ENCODE measurements at regions not wholly inside any gene's neighbourhood (a gene's known extent, or its start where the extent isn't known, plus 50 kb on each side); places are given as distances from the start of the nearest gene placed in this dataset.

GRCh38 chr11:70509476-70509875 is 111.1 kb downstream of the CTTN start:
- H3K9ac ChIP-seq (ENCODE audit: low read length) = no peak overlapping the region
- H3K36me3 ChIP-seq (ENCODE audit: control insufficient read depth, insufficient read depth, low read length) = no peaks in the 10 kb centered on the region
- H3K4me1 ChIP-seq (ENCODE audit: control insufficient read depth, insufficient read depth, low read length) = peaks cover 7% of the 10 kb centered on the region; the same call in 1 of the 2 replicates
- H3K9me3 ChIP-seq (ENCODE audit: control insufficient read depth, insufficient read depth, low read depth, low read length) = peaks cover 11% of the 10 kb centered on the region
- no peak overlapping the region for H3K27ac ChIP-seq (ENCODE audit: low read depth, low read length)
- H3K27me3 ChIP-seq (ENCODE audit: control insufficient read depth, insufficient read depth, low read length) = no peaks in the 10 kb centered on the region
- H3K4me3 ChIP-seq (ENCODE audit: low read depth, low read length) = no peak overlapping the region

GRCh38 chr11:70510106-70510505 is 111.8 kb downstream of the CTTN start:
- H3K9me3 ChIP-seq (ENCODE audit: control insufficient read depth, insufficient read depth, low read depth, low read length) = peaks cover 11% of the 10 kb centered on the region
- H3K9ac ChIP-seq (ENCODE audit: low read length) = no peak overlapping the region
- H3K4me1 ChIP-seq (ENCODE audit: control insufficient read depth, insufficient read depth, low read length) = peaks cover 7% of the 10 kb centered on the region; the same call in 1 of the 2 replicates
- no peaks in the 10 kb centered on the region for H3K27me3 ChIP-seq (ENCODE audit: control insufficient read depth, insufficient read depth, low read length)
- no peaks in the 10 kb centered on the region for H3K36me3 ChIP-seq (ENCODE audit: control insufficient read depth, insufficient read depth, low read length)
- no peak overlapping the region for H3K4me3 ChIP-seq (ENCODE audit: low read depth, low read length)
- no peak overlapping the region for H3K27ac ChIP-seq (ENCODE audit: low read depth, low read length)

GRCh38 chr11:70510571-70510970 is 112.2 kb downstream of the CTTN start:
- Histone ChIP-seq H3K9me3 (ENCODE audit: control insufficient read depth, insufficient read depth, low read depth, low read length) (peaks cover 11% of the 10 kb centered on the region), H3K36me3 (ENCODE audit: control insufficient read depth, insufficient read depth, low read length) (no peaks in the 10 kb centered on the region), H3K27me3 (ENCODE audit: control insufficient read depth, insufficient read depth, low read length) (no peaks in the 10 kb centered on the region), H3K9ac (ENCODE audit: low read length) (no peak overlapping the region), H3K4me3 (ENCODE audit: low read depth, low read length) (no peak overlapping the region), H3K4me1 (ENCODE audit: control insufficient read depth, insufficient read depth, low read length) (peaks cover 7% of the 10 kb centered on the region; the same call in 1 of the 2 replicates), H3K27ac (ENCODE audit: low read depth, low read length) (no peak overlapping the region)

- H3K36me3 ChIP-seq (ENCODE audit: control insufficient read depth, insufficient read depth, low read length) = no peaks in the 10 kb centered on the region
- H3K9ac ChIP-seq (ENCODE audit: low read length) = no peak overlapping the region
- no peak overlapping the region for H3K4me3 ChIP-seq (ENCODE audit: low read depth, low read length)
- no peaks in the 10 kb centered on the region for H3K27me3 ChIP-seq (ENCODE audit: control insufficient read depth, insufficient read depth, low read length)
- peaks cover 11% of the 10 kb centered on the region for H3K9me3 ChIP-seq (ENCODE audit: control insufficient read depth, insufficient read depth, low read depth, low read length)
- no peak overlapping the region for H3K27ac ChIP-seq (ENCODE audit: low read depth, low read length)
- peaks cover 7% of the 10 kb centered on the region; the same call in 1 of the 2 replicates for H3K4me1 ChIP-seq (ENCODE audit: control insufficient read depth, insufficient read depth, low read length)
Observed at GRCh38 chr11:70511345-70511744, 113.0 kb downstream of the CTTN start.

- H3K4me3 ChIP-seq (ENCODE audit: low read depth, low read length) = no peak overlapping the region
- no peak overlapping the region for H3K27ac ChIP-seq (ENCODE audit: low read depth, low read length)
- peaks cover 11% of the 10 kb centered on the region for H3K9me3 ChIP-seq (ENCODE audit: control insufficient read depth, insufficient read depth, low read depth, low read length)
- H3K27me3 ChIP-seq (ENCODE audit: control insufficient read depth, insufficient read depth, low read length) = no peaks in the 10 kb centered on the region
- H3K36me3 ChIP-seq (ENCODE audit: control insufficient read depth, insufficient read depth, low read length) = no peaks in the 10 kb centered on the region
- H3K9ac ChIP-seq (ENCODE audit: low read length) = no peak overlapping the region
- H3K4me1 ChIP-seq (ENCODE audit: control insufficient read depth, insufficient read depth, low read length) = peaks cover 7% of the 10 kb centered on the region; the same call in 1 of the 2 replicates
Observed at GRCh38 chr11:70512716-70513115, 114.4 kb downstream of the CTTN start.

GRCh38 chr11:70517203-70517602 is 118.9 kb downstream of the CTTN start:
- no peaks in the 10 kb centered on the region; the same call in 1 of the 2 replicates for H3K4me1 ChIP-seq (ENCODE audit: control insufficient read depth, insufficient read depth, low read length)
- peaks cover 11% of the 10 kb centered on the region for H3K9me3 ChIP-seq (ENCODE audit: control insufficient read depth, insufficient read depth, low read depth, low read length)
- H3K27me3 ChIP-seq (ENCODE audit: control insufficient read depth, insufficient read depth, low read length) = no peaks in the 10 kb centered on the region
- no peak overlapping the region for H3K9ac ChIP-seq (ENCODE audit: low read length)
- no peaks in the 10 kb centered on the region for H3K36me3 ChIP-seq (ENCODE audit: control insufficient read depth, insufficient read depth, low read length)
- H3K27ac ChIP-seq (ENCODE audit: low read depth, low read length) = no peak overlapping the region
- H3K4me3 ChIP-seq (ENCODE audit: low read depth, low read length) = no peak overlapping the region

GRCh38 chr11:70517988-70518907 is 119.9 kb downstream of the CTTN start:
- Histone ChIP-seq H3K4me1 (ENCODE audit: control insufficient read depth, insufficient read depth, low read length) (peaks cover 8% of the 10 kb centered on the region; the same call in 1 of the 2 replicates), H3K4me3 (ENCODE audit: low read depth, low read length) (no peak overlapping the region), H3K27ac (ENCODE audit: low read depth, low read length) (no peak overlapping the region), H3K9me3 (ENCODE audit: control insufficient read depth, insufficient read depth, low read depth, low read length) (peaks cover 2% of the 10 kb centered on the region), H3K27me3 (ENCODE audit: control insufficient read depth, insufficient read depth, low read length) (no peaks in the 10 kb centered on the region), H3K9ac (ENCODE audit: low read length) (no peak overlapping the region), H3K36me3 (ENCODE audit: control insufficient read depth, insufficient read depth, low read length) (no peaks in the 10 kb centered on the region)

GRCh38 chr11:70519117-70519516 is 120.8 kb downstream of the CTTN start:
- no peak overlapping the region for H3K27ac ChIP-seq (ENCODE audit: low read depth, low read length)
- H3K27me3 ChIP-seq (ENCODE audit: control insufficient read depth, insufficient read depth, low read length) = no peaks in the 10 kb centered on the region
- no peak overlapping the region for H3K4me3 ChIP-seq (ENCODE audit: low read depth, low read length)
- H3K9ac ChIP-seq (ENCODE audit: low read length) = no peak overlapping the region
- H3K4me1 ChIP-seq (ENCODE audit: control insufficient read depth, insufficient read depth, low read length) = peaks cover 16% of the 10 kb centered on the region
- no peaks in the 10 kb centered on the region for H3K9me3 ChIP-seq (ENCODE audit: control insufficient read depth, insufficient read depth, low read depth, low read length)
- H3K36me3 ChIP-seq (ENCODE audit: control insufficient read depth, insufficient read depth, low read length) = no peaks in the 10 kb centered on the region

- H3K4me3 ChIP-seq (ENCODE audit: low read depth, low read length) = no peak overlapping the region
- no peak overlapping the region for H3K27ac ChIP-seq (ENCODE audit: low read depth, low read length)
- H3K36me3 ChIP-seq (ENCODE audit: control insufficient read depth, insufficient read depth, low read length) = no peaks in the 10 kb centered on the region
- no peaks in the 10 kb centered on the region for H3K27me3 ChIP-seq (ENCODE audit: control insufficient read depth, insufficient read depth, low read length)
- H3K9ac ChIP-seq (ENCODE audit: low read length) = no peak overlapping the region
- H3K9me3 ChIP-seq (ENCODE audit: control insufficient read depth, insufficient read depth, low read depth, low read length) = no peaks in the 10 kb centered on the region
- peaks cover 38% of the 10 kb centered on the region for H3K4me1 ChIP-seq (ENCODE audit: control insufficient read depth, insufficient read depth, low read length)
Observed at GRCh38 chr11:70521475-70522308, 123.4 kb downstream of the CTTN start.

- no peak overlapping the region for H3K9ac ChIP-seq (ENCODE audit: low read length)
- no peak overlapping the region for H3K27ac ChIP-seq (ENCODE audit: low read depth, low read length)
- peaks cover 38% of the 10 kb centered on the region for H3K4me1 ChIP-seq (ENCODE audit: control insufficient read depth, insufficient read depth, low read length)
- no peaks in the 10 kb centered on the region for H3K9me3 ChIP-seq (ENCODE audit: control insufficient read depth, insufficient read depth, low read depth, low read length)
- H3K36me3 ChIP-seq (ENCODE audit: control insufficient read depth, insufficient read depth, low read length) = no peaks in the 10 kb centered on the region
- H3K27me3 ChIP-seq (ENCODE audit: control insufficient read depth, insufficient read depth, low read length) = no peaks in the 10 kb centered on the region
- H3K4me3 ChIP-seq (ENCODE audit: low read depth, low read length) = no peak overlapping the region
Observed at GRCh38 chr11:70522309-70522592, 123.9 kb downstream of the CTTN start.

All from HUES6 (cell line).